NCI-H2081 (cell line): ENCODE measurements at regions not wholly inside any gene's neighbourhood (a gene's known extent, or its start where the extent isn't known, plus 50 kb on each side); places are given as distances from the start of the nearest gene placed in this dataset.

Source experiments
- DNase-seq, 2 experiments: peaks; one replicate each; lab custom pipeline; 2025; lab: John Stamatoyannopoulos, UW

DNA sequence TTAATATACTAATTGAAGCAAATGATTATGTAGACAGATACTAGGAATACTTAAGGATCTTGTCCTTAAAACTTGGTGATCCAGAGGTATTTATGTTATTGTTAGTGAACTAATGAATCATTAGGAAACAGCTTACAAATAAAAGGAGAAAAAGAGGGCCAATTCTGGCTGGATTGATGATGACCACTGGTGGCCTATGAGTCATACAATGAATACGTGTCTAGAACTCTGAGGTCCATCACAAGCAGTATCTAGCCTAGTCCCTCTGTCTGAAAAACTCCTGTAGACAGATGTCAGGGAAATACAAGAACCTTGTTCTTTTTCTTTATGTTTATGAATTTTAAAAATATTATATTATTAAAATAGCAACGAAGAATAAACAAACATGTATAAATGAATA lies 51.7 kb upstream of the RTL1 start:
- DNase-seq: no peak

DNA sequence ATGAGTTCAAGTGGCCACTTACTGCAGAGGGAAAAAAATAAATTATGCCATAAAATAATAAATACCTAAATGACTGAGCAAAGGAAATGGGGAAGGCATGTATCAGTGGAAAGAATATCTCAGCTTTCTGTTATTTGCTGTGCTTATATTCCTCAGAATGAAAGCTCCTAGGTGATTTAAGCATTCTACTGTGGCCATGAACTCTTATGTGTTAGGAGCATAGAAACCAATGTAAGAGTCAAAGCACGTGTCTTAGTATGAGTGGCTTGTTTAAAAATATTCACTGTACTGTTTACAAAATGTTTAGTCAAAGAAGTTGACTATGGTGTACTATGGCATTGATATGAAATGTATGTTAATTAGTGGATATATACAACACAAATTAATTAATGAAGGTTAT lies 59.0 kb upstream of the RTL1 start:
- no peak for DNase-seq

GRCh38 chr14:100965296-100965695 lies 61.8 kb upstream of the RTL1 start:
- no peak for DNase-seq

- no peak for DNase-seq
Measured at GRCh38 chr14:100967178-100967577, 63.7 kb upstream of the RTL1 start.

- no peak for DNase-seq
Measured at GRCh38 chr14:100967930-100968329, 64.4 kb upstream of the RTL1 start.

DNA sequence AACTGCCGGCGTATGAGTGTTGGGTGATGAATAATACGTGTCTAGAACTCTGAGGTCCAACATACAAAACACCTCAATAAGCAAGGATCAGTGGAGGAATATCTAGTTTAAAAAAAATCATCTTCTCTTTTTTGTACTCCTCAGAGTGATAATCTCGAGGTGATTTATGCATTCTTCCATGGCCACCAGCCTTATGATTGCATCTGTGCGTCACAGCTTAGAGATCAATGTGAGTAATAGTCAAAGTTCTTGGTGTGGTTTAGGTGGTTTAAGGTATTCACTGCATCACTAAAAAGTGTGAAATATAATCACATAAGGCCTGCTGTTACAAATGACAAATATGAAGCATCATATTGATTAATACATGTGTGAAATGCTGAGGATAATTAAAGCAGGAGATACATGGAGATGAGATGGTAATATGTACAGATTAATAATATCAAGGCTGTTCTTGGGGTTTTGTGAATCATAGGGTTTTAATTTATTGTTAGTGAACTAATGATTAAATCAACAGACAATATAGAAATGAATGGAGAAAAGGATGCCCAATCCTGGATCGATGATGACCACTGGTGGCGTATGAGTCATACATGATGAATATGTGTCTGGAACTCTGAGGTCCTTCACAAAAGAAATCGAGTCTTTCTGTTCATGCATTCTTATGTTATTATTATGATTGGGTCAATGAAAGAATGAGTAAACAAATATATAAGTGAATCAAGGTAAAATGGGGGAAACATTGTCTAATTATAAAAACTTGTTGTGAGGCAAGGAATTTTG lies 68.8 kb upstream of the RTL1 start:
- no peak for DNase-seq

DNA sequence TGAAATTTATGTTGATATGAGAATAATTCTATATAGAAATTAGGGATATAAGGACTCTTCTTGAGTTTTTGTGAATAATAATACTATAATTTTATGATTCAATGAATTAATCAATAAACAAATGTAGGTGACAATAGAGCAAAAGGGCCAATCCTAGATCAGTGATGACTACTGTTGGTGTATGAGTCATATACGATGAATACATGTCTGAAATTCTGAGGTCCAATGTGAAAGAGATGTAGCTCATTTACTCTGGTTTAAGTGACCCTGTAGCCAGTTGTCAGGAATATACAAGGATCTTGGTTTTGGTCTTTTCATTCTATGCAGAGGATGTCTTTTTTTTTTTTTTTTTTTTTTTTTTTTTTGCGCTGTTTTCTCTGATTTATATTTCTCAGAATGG lies 72.1 kb upstream of the RTL1 start:
- DNase-seq: no peak

- DNase-seq: no peak
Measured at GRCh38 chr14:100979079-100979478, 75.6 kb upstream of the RTL1 start.

DNA sequence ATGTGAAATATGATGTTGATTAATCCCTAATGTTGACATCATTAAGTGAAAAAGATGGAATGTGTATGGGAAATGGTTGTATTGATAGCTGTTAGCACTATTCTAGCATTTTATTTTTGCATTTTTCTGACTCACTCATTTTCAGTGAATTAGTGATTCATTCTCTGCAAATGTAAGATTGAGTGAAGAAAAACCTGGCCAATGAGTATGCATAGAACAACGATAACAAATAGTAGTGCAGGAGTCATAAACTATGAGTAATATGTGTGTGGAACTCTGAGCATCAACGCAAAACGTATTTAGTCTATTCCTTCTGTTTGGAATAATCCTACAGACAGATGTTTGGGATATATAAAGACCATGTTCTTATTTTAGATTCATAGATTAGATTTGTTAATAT lies 76.3 kb upstream of the RTL1 start:
- DNase-seq: no peak

DNA sequence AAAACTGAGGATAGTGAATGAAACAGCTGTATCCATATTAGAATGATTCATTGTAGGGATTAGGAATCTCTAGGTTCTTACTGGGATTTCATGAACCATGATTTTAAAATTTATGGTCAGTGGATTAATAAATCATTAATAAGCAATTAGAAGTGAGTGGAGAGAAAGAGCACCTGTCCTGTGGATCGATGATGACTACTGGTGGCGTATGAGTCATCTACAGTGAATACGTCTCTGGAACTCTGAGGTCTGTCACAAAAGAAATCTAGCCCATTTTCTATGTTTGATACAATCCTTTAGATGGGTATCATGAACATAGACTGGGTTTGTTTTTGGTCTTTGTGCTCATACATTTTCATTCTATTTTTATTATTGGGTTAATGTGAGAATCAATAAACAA lies 77.3 kb upstream of the RTL1 start:
- no peak for DNase-seq

DNA sequence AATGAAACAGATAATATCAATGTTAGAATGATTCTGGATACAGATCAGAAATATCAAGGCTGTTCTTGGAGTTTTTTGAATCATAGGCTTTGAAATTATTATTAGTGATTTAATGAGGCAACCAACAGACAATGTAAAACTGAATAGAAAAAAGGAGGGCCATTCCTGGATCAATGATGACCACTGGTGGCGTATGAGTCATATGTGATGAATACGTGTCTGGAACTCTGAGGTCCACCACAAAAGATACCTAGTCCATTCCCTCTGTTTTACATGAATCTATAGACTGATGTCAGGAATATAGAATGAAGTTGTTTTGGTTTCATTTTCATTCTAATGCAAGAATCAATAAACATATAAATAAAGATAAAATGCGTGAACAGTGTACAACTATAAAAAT lies 78.3 kb upstream of the RTL1 start:
- DNase-seq: no peak

GRCh38 chr14:100982353-100982752 lies 78.8 kb upstream of the RTL1 start:
- DNase-seq: no peak

DNA sequence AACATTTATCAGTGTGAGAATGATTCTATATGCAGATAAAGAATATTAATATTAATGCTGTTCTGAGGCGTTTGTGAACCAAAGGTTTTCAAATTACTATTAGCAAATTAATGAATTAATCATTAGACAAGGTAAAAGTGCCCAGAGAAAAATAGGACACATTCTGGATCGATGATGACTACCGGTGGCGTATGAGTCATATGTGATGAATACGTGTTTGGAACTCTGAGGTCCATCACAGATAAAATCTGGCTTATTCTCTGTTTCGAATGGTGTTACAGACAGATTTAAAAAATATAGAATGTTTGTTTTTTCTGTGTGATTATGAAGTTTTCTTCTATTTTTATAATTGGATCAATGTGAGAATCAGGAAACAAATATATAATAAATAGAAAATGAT lies 79.2 kb upstream of the RTL1 start:
- DNase-seq: no peak

- no peak for DNase-seq
Measured at GRCh38 chr14:100983710-100984109, 80.2 kb upstream of the RTL1 start.

DNA sequence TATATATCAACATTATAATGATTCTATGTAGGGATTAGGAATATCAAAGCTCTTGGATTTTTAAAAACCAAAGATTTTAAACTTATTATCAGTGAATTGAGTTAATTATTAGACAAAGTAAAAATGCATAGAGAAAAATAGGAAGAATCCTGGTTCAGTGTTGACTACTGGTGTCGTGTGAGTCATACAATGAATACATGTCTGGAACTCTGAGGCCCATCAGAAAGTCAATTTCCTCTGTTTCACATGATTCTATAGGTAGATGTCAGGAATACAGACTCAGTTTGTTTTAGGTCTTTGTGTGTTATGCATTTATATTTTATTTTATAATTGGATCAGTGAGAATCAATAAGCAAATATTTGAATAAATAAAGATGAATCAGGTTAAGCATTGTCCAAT lies 84.5 kb upstream of the RTL1 start:
- DNase-seq: no peak

DNA sequence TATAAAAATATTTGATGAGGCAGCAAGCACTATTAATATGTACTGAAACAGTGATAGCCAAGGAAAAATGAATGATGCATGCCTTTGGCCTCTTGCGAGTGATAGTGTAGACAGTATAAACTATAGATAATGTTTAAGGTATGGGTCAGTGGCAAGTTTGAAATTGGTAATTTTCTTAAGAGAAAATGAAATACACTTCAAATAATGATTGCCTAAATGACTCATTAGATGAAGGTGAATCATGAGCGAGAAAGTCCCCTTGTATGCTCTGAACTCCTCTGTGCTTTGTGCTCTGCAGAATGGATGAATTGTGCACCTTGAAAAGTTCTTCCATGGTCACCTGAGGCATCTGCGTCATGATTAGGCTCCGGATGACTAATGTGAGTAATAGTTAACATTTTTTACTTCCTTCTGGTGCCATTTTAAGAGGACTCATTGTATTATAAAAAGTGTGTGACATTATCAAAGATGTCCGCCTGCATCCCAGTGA lies 84.9 kb upstream of the RTL1 start:
- no peak for DNase-seq

GRCh38 chr14:100988956-100989355 lies 85.4 kb upstream of the RTL1 start:
- DNase-seq: no peak

GRCh38 chr14:100989924-100990323 lies 86.4 kb upstream of the RTL1 start:
- no peak for DNase-seq

DNA sequence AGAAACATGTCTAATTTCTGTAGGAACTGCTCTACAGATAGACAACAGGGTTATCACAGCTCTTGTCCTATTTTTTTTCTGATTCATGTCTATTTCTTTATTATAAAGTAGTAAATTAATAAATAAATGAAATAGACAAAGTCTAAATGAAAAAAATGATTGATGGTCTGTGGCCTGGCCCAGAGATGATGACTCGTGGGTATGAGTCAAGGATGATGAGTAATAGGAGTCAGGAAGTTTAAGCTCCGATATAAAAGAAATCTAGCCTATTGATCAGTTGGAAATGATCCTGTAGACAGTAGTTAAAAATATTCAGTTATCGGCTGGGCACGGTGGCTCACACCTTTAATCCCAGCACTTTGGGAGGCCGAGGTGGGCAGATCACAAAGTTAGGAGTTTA lies 90.6 kb upstream of the RTL1 start:
- no peak for DNase-seq

DNA sequence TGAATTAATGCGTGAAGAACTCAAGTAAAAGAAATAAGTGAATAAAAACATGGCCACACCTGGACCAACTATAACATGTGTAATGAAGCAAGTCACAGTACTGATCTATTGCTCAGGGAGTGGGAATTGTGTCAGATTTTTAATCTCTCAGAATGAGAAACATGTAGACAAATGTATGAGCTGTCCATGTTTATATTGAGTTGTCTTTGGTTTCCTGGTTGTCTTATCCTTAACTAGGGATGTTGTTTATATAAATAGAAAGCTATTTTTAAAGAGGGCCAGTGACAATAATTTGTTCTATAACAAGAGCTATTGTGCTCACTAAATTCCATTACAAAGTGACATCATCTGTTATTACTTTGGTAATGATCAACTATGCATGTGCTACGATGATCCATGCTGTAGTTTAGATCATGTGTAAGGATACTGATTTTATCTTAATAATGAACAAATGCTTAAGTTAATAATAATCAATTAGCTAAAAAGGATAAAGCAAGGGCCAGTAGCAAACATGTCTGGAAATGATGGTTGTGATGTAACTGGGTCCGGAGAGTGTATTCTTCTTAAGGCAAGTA lies 91.3 kb upstream of the RTL1 start:
- no peak for DNase-seq

DNA sequence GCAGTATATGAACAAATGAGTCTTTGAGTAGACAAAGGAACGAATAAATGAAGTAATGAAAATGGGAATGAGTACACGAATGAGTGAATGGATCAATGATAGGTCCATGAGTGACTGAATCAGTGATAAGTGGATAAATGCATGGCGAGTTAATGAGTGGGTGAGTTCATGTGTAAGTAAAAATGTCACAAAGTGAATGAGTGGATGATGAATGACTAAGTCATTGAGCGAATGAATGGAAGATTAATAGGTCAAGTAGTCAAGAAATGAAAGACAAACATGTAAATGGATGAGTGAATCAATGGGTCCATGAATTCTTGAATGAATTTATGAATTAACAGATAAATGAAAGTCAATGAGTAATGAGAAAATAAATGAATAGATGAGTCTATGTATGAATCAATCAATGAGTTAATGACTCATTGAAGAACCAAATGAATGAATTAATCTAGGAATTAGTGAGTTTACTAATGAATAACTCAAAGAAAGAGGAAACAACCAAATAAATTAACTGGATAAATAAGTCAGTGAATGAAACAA lies 97.3 kb upstream of the RTL1 start:
- DNase-seq: no peak

GRCh38 chr14:101001311-101002069 lies 98.0 kb upstream of the RTL1 start:
- no peak for DNase-seq

DNA sequence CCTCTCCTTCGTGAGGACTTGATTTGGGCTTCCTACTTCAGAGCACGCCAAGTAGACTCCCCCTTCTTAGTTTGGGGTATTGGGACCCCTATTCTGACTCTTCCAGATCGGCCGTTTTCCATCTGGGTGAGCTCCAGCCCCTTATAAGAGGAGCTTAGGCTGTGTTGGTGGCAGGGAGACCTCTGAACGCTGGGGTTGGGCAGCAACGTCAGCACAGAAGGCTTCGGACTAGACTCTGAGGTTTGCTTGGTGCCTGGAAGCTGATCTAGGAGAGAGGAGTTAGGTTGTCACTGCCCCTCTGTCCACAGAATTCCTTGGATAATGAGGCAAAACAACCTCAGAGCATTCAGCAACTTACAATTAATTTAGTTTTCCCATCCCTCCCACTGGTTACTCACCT lies 99.2 kb upstream of the RTL1 start:
- DNase-seq: no peak
